H1 (cell line): ENCODE measurements at regions not wholly inside any gene's neighbourhood (a gene's known extent, or its start where the extent isn't known, plus 50 kb on each side); places are given as distances from the start of the nearest gene placed in this dataset.

ENCODE experiments used
- CTCF ChIA-PET: fragments of 300-600 bp; sonication (Branson Sonifier 250); formaldehyde crosslinking; loops from one replicate; lab custom pipeline; 2021; ENCODE audit not compliant: partially characterized antibody; lab: Charles Lee
- POLR2A ChIA-PET: fragments of 300-600 bp; sonication (Branson Sonifier 250); formaldehyde crosslinking; loops from one replicate; lab custom pipeline; 2021; ENCODE audit warnings: inconsistent platforms; ENCODE audit not compliant: partially characterized antibody; lab: Charles Lee
- DNase-seq, 2 experiments: peaks; one replicate each; pipeline versions ENCODE4 v3.0.0 to v3.0.0-alpha.2; 2010 to 2022; ENCODE audit warnings: low spot score in 2 of 2, low read depth in 1 of 2, mixed read lengths in 1 of 2
- FAIRE-seq: peaks from 2 replicates; lab custom pipeline; 2011; peaks lifted over from hg19 to GRCh38; lab: Jason Lieb, UNC
- H2AFZ ChIP-seq: 2 replicates; pipeline ENCODE4 v1.8.1; 2012; ENCODE audit warnings: low read length, inconsistent platforms
- H2AK5ac ChIP-seq: 2 replicates; pipeline ENCODE4 v1.6.1; 2013; ENCODE audit warnings: low read depth, low read length
- H2BK120ac ChIP-seq: replicated peaks from 2 replicates; pipeline ENCODE3; 2013; ENCODE audit warnings: low read depth, low read length, inconsistent platforms
- H2BK12ac ChIP-seq: 2 replicates; pipeline ENCODE4 v1.6.1; 2013; ENCODE audit warnings: low read depth, low read length
- H2BK15ac ChIP-seq: 2 replicates; pipeline ENCODE4 v1.6.1; 2013; ENCODE audit warnings: low read length
- H2BK20ac ChIP-seq: 2 replicates; pipeline ENCODE4 v1.6.1; 2013; ENCODE audit warnings: low read length
- H2BK5ac ChIP-seq: 2 replicates; pipeline ENCODE4 v1.6.1; 2013; ENCODE audit warnings: low read depth, low read length
- H3K14ac ChIP-seq: 2 replicates; pipeline ENCODE4 v1.6.1; 2013; ENCODE audit warnings: inconsistent platforms; ENCODE audit not compliant: insufficient read length
- H3K18ac ChIP-seq: 2 replicates; pipeline ENCODE4 v1.6.1; 2013; ENCODE audit warnings: low read length; ENCODE audit errors: extremely low read depth
- H3K23ac ChIP-seq: 2 replicates; pipeline ENCODE4 v1.6.1; 2013; ENCODE audit warnings: inconsistent platforms; ENCODE audit not compliant: insufficient read length
- H3K23me2 ChIP-seq: 2 replicates; pipeline ENCODE4 v1.6.1; 2013; ENCODE audit warnings: low read depth, low read length
- H3K27ac ChIP-seq: 2 replicates; pipeline ENCODE4 v1.6.1; 2011; ENCODE audit warnings: low read depth, low read length, inconsistent platforms
- H3K27me3 ChIP-seq, 4 experiments: replicated peaks in 1 of 4; 1 replicate in 1 of 4; 2 replicates in 3 of 4; pipeline versions ENCODE4 v1.6.1 to v1.8.1; 2011 to 2013; ENCODE audit warnings: low read length in 3 of 4, mild to moderate bottlenecking in 3 of 4, inconsistent platforms in 2 of 4, mixed read lengths in 2 of 4, moderate library complexity in 1 of 4; ENCODE audit not compliant: control insufficient read depth in 3 of 4, insufficient read depth in 3 of 4; ENCODE audit errors: extremely low read depth in 1 of 4
- H3K36me3 ChIP-seq, 4 experiments: 2 replicates each; pipeline versions ENCODE4 v1.6.1 to v1.8.1; 2011 to 2013; ENCODE audit warnings: mild to moderate bottlenecking in 4 of 4, low read length in 3 of 4, moderate library complexity in 2 of 4, control low read depth in 1 of 4, inconsistent platforms in 1 of 4; ENCODE audit not compliant: insufficient read depth in 4 of 4, control insufficient read depth in 2 of 4
- H3K4ac ChIP-seq: replicated peaks from 2 replicates; pipeline ENCODE3; 2013; ENCODE audit warnings: low read length, low read depth, mixed read lengths, inconsistent platforms; ENCODE audit not compliant: insufficient read length
- H3K4me1 ChIP-seq, 4 experiments: replicated peaks in 1 of 4; 1 replicate in 1 of 4; 2 replicates in 3 of 4; pipeline versions ENCODE4 v1.6.1 to v1.8.1; 2011 to 2013; ENCODE audit warnings: low read length in 3 of 4, inconsistent platforms in 2 of 4, mixed read lengths in 1 of 4; ENCODE audit not compliant: insufficient read depth in 4 of 4, control insufficient read depth in 3 of 4
- H3K4me2 ChIP-seq, 2 experiments: 2 replicates each; pipeline versions ENCODE4 v1.6.1 to v1.8.1; 2011 to 2013; ENCODE audit warnings: low read depth in 2 of 2, low read length in 2 of 2, control low read depth in 1 of 2, inconsistent platforms in 1 of 2, mild to moderate bottlenecking in 1 of 2; ENCODE audit not compliant: insufficient read depth in 1 of 2
- H3K4me3 ChIP-seq, 4 experiments: fragments of 200-600, 300-600 bp in 1 of 4; sonication (generic), shearing (Covaris generic), sonication (Bioruptor Twin) in 1 of 4; 2 replicates each; pipeline versions ENCODE4 v1.5.1 to v1.8.1; 2011 to 2016; ENCODE audit warnings: low read length in 4 of 4, low read depth in 3 of 4, control low read depth in 2 of 4, inconsistent platforms in 2 of 4, mild to moderate bottlenecking in 2 of 4, mixed read lengths in 1 of 4, moderate library complexity in 1 of 4; ENCODE audit not compliant: insufficient read depth in 2 of 4; ENCODE audit errors: extremely low read depth in 1 of 4
- H3K56ac ChIP-seq: replicated peaks from 2 replicates; pipeline ENCODE3; 2013; ENCODE audit warnings: low read depth, mild to moderate bottlenecking, mixed read lengths, low read length, inconsistent platforms; ENCODE audit not compliant: insufficient read length
- H3K79me1 ChIP-seq: 2 replicates; pipeline ENCODE4 v1.6.1; 2013; ENCODE audit warnings: low read depth, low read length, control low read depth
- H3K79me2 ChIP-seq, 2 experiments: 2 replicates each; pipeline versions ENCODE4 v1.6.1 to v1.8.1; 2012 to 2013; ENCODE audit warnings: low read length in 2 of 2, mild to moderate bottlenecking in 2 of 2, inconsistent platforms in 1 of 2; ENCODE audit not compliant: insufficient read depth in 2 of 2, control insufficient read depth in 1 of 2
- H3K9ac ChIP-seq, 4 experiments: replicated peaks in 1 of 4; 1 replicate in 1 of 4; 2 replicates in 3 of 4; pipeline versions ENCODE4 v1.6.1 to v1.8.1; 2011 to 2013; ENCODE audit warnings: low read depth in 3 of 4, low read length in 3 of 4, control low read depth in 2 of 4, mild to moderate bottlenecking in 2 of 4, moderate library complexity in 2 of 4, inconsistent platforms in 1 of 4; ENCODE audit errors: extremely low read depth in 1 of 4
- H3K9me3 ChIP-seq, 2 experiments: 2 replicates each; pipeline versions ENCODE4 v1.6.1 to v1.8.1; 2012 to 2013; ENCODE audit warnings: mild to moderate bottlenecking in 2 of 2, moderate library complexity in 2 of 2, control low read depth in 1 of 2, inconsistent platforms in 1 of 2, low read depth in 1 of 2, low read length in 1 of 2, mixed read lengths in 1 of 2; ENCODE audit not compliant: insufficient read depth in 2 of 2
- H4K20me1 ChIP-seq, 2 experiments: replicated peaks in 1 of 2; 2 replicates each; pipeline versions ENCODE3 to v1.8.1; 2011 to 2013; ENCODE audit warnings: inconsistent platforms in 2 of 2, low read length in 2 of 2, mild to moderate bottlenecking in 1 of 2; ENCODE audit not compliant: insufficient read depth in 2 of 2, control insufficient read depth in 1 of 2
- H4K5ac ChIP-seq: 2 replicates; pipeline ENCODE4 v1.6.1; 2013; ENCODE audit warnings: low read length, low read depth, mixed read lengths, inconsistent platforms; ENCODE audit not compliant: insufficient read length
- H4K8ac ChIP-seq: 2 replicates; pipeline ENCODE4 v1.8.0; 2013; ENCODE audit warnings: mild to moderate bottlenecking, moderate library complexity, low read length, inconsistent platforms; ENCODE audit not compliant: insufficient read depth; ENCODE audit errors: extremely low read depth
- H4K91ac ChIP-seq: replicated peaks from 2 replicates; pipeline ENCODE3; 2013; ENCODE audit warnings: low read length, mixed read lengths, inconsistent platforms; ENCODE audit not compliant: insufficient read length
- CHD1 ChIP-seq: IDR thresholded peaks from 2 replicates; pipeline ENCODE4 v1.6.1; 2012; ENCODE audit warnings: low read depth, low read length, improper control_type of control experiment
- CREB1 ChIP-seq: IDR thresholded peaks from 2 replicates; pipeline ENCODE4 v1.6.1; 2012; ENCODE audit warnings: inconsistent platforms
- CTBP2 ChIP-seq: IDR thresholded peaks from 2 replicates; pipeline ENCODE4 v1.7.0; 2011; ENCODE audit warnings: borderline replicate concordance, mild to moderate bottlenecking, moderate library complexity, mixed read lengths, low read length; ENCODE audit not compliant: insufficient read depth, insufficient read length
- EGR1 ChIP-seq: IDR thresholded peaks from 2 replicates; pipeline ENCODE4 v1.6.1; 2011; ENCODE audit warnings: low read depth, low read length, borderline replicate concordance
- HDAC6 ChIP-seq: IDR thresholded peaks from one replicate; pipeline ENCODE4 v1.7.1; 2012; ENCODE audit warnings: low read depth, mild to moderate bottlenecking, inconsistent platforms, low read length, moderate library complexity
- JUN ChIP-seq: IDR thresholded peaks from 2 replicates; pipeline ENCODE4 v1.6.1; 2011; ENCODE audit warnings: low read depth, mild to moderate bottlenecking, improper control_type of control experiment, low read length
- KDM1A ChIP-seq: fragments of 200-600, 300-600 bp; sonication (generic); IDR thresholded peaks from 2 replicates; pipeline ENCODE4 v1.7.1; 2016; ENCODE audit warnings: mild to moderate bottlenecking, low read length, borderline replicate concordance
- NANOG ChIP-seq: IDR thresholded peaks from 2 replicates; pipeline ENCODE4 v1.6.1; 2011; ENCODE audit warnings: low read length, low read depth, mild to moderate bottlenecking, inconsistent platforms; ENCODE audit not compliant: insufficient read depth, poor library complexity, severe bottlenecking
- RXRA ChIP-seq: IDR thresholded peaks from 2 replicates; pipeline ENCODE4 v1.6.1; 2011; ENCODE audit warnings: low read depth, mild to moderate bottlenecking, low read length, moderate library complexity; ENCODE audit not compliant: insufficient read depth
- SAP30 ChIP-seq: fragments of 300-600 bp; sonication (generic); IDR thresholded peaks from 2 replicates; pipeline ENCODE4 v1.7.1; 2012; ENCODE audit warnings: low read length, moderate library complexity, mild to moderate bottlenecking, inconsistent platforms; ENCODE audit not compliant: insufficient read depth, insufficient replicate concordance
- SIX5 ChIP-seq: IDR thresholded peaks from 2 replicates; pipeline ENCODE4 v1.6.1; 2011; ENCODE audit warnings: mild to moderate bottlenecking, low read depth, low read length
- SP4 ChIP-seq: IDR thresholded peaks from 2 replicates; pipeline ENCODE4 v1.6.1; 2012; ENCODE audit warnings: low read length, inconsistent platforms
- YY1 ChIP-seq: IDR thresholded peaks from 2 replicates; pipeline ENCODE4 v1.6.1; 2011; ENCODE audit warnings: low read depth, mild to moderate bottlenecking, low read length
- ZNF274 ChIP-seq: IDR thresholded peaks from 2 replicates; pipeline ENCODE4 v1.7.0; 2012; ENCODE audit warnings: low read length, borderline replicate concordance; ENCODE audit errors: extremely low read depth
- WGBS, 2 experiments: shearing (Covaris generic) in 1 of 2; methylation state at CpG; one replicate each; pipeline versions ENCODE4 v1.1.6 to v1.1.7; 2013 to 2015; ENCODE audit warnings: low lambda C conversion rate in 2 of 2, mixed read lengths in 2 of 2, inconsistent platforms in 1 of 2, low coverage in 1 of 2, missing lambda C conversion rate in 1 of 2; ENCODE audit not compliant: insufficient replicate concordance in 2 of 2, insufficient coverage in 1 of 2, insufficient read length in 1 of 2; ENCODE audit errors: extremely low coverage in 1 of 2, missing lambda C conversion rate in 1 of 2; 5-methylcytosine and 5-hydroxymethylcytosine counted together
- TF ChIP-seq, protein P1 (sequence below): IDR thresholded peaks from 2 replicates; pipeline ENCODE4 v1.6.1; 2012; ENCODE audit warnings: inconsistent platforms

DNA sequence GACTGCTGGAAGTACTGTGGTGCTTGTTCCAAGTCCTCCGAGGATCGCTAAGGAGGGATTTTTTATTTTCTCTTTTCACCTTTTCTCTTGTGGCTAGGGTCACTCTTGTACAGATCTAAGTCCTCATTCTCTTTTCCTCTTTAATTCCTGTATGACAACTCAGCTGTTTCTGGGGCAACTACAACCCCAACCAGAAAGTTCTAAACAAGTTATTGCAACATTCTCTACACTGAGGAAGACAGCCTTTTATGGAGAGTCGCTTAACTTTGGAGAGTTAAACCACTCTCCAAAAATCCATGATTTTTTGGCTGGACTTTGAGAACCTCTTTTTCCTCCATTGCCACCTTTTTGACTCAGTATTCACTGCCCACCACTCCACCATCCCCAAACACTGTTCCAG lies 74.0 kb upstream of the SESTD1 start:
- no peaks in the 10 kb centered on the region for H3K9me3 ChIP-seq

More for the DNA sequence above, 74.0 kb upstream of the SESTD1 start:
- H3K23me2 ChIP-seq = no peaks in the 10 kb centered on the region
- H2AFZ ChIP-seq = no peak overlapping the region
- no peak overlapping the region for H4K8ac ChIP-seq
- H2BK20ac ChIP-seq = no peak overlapping the region
- H2BK5ac ChIP-seq = no peak overlapping the region
- H3K27ac ChIP-seq = no peak overlapping the region
- FAIRE-seq (no peak), DNase-seq (no peak)
- WGBS, 2 experiments = 96% methylated on average over 3 of the region's 3 CpGs; no CpG with 5 or more reads in 1 of the 2 experiments
- H3K79me2 ChIP-seq = no peaks in the 10 kb centered on the region
- H3K4ac ChIP-seq = peak overlapping the region; percentile 49
- no peak overlapping the region for H2AK5ac ChIP-seq
- H3K4me2 ChIP-seq = no peak overlapping the region
- H3K79me1 ChIP-seq = no peaks in the 10 kb centered on the region
- H3K4me3 ChIP-seq = no peak overlapping the region
- no peak overlapping the region for H3K14ac ChIP-seq
- no peak overlapping the region for H2BK120ac ChIP-seq
- POLR2A ChIA-PET = no interaction called here
- H3K56ac ChIP-seq = no peak overlapping the region
- TF ChIP-seq NANOG (no peak), KDM1A (no peak), CHD1 (no peak), HDAC6 (no peak), JUN (no peak), RXRA (no peak), CREB1 (no peak), CTBP2 (no peak), SAP30 (no peak), SP4 (no peak), YY1 (no peak), EGR1 (no peak), SIX5 (no peak), ZNF274 (no peak)
- TF ChIP-seq, protein P1, sequence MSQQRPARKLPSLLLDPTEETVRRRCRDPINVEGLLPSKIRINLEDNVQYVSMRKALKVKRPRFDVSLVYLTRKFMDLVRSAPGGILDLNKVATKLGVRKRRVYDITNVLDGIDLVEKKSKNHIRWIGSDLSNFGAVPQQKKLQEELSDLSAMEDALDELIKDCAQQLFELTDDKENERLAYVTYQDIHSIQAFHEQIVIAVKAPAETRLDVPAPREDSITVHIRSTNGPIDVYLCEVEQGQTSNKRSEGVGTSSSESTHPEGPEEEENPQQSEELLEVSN = no peak
- H3K36me3 ChIP-seq = no peaks in the 10 kb centered on the region
- no peak overlapping the region for H3K23ac ChIP-seq
- no peak overlapping the region for H2BK15ac ChIP-seq
- H3K18ac ChIP-seq = no peak overlapping the region
- no peaks in the 10 kb centered on the region for H3K27me3 ChIP-seq
- no peak overlapping the region for H2BK12ac ChIP-seq
- no peaks in the 10 kb centered on the region for H4K20me1 ChIP-seq
- H4K91ac ChIP-seq = no peak overlapping the region
- peaks cover 0 to 11% (median under 1%) of the 10 kb centered on the region in 4 experiments; a peak in 4 of 7 replicates for H3K4me1 ChIP-seq
- no peak overlapping the region for H4K5ac ChIP-seq
- CTCF ChIA-PET = interaction anchor here (0.8 to 2.1 kb wide), 2 partner anchors 120 to 158 kb away, joined by 3 to 8 read pairs; no protein-coding TSS in a partner anchor
- no peak overlapping the region for H3K9ac ChIP-seq
